K562 (cell line): ENCODE measurements at regions not wholly inside any gene's neighbourhood (a gene's known extent, or its start where the extent isn't known, plus 50 kb on each side); places are given as distances from the start of the nearest gene placed in this dataset.
A peak's percentile ranks its signal among the peaks of the same experiment; 100 is the strongest.

Experiments
- CHD2 ChIP-seq: IDR thresholded peaks from 2 replicates; pipeline ENCODE4 v1.6.1; 2011; ENCODE audit warnings: low read depth, low read length
- DDX20 ChIP-seq: fragments of 450-650 bp; IDR thresholded peaks from 2 replicates; pipeline ENCODE4 v1.6.1; 2016; ENCODE audit warnings: missing genetic modification characterization, low read depth, mild to moderate bottlenecking, missing compliant biosample characterization, moderate library complexity
- HMGN3 ChIP-seq: IDR thresholded peaks from 2 replicates; pipeline ENCODE4 v1.6.1; 2011; ENCODE audit warnings: borderline replicate concordance, low read depth, mild to moderate bottlenecking, mixed read lengths, low read length; ENCODE audit not compliant: insufficient read length; ENCODE audit errors: extremely low read depth
- KDM1A ChIP-seq, 2 experiments: fragments of 450-650 bp; IDR thresholded peaks; 2 replicates each; pipeline ENCODE4 v1.6.1; 2016; ENCODE audit warnings: mild to moderate bottlenecking in 2 of 2
- MXI1 ChIP-seq: IDR thresholded peaks from 2 replicates; pipeline ENCODE4 v1.6.1; 2011; ENCODE audit warnings: low read depth, mild to moderate bottlenecking, improper control_type of control experiment, low read length
- MYC ChIP-seq, 2 experiments: fragments of 250-450 bp in 1 of 2; sonication (Bioruptor Pico) in 1 of 2; IDR thresholded peaks; 2 replicates each; pipeline versions ENCODE4 v1.5.1 to v1.6.1; 2012 to 2021; ENCODE audit warnings: low read depth in 2 of 2, borderline replicate concordance in 1 of 2, improper control_type of control experiment in 1 of 2, low read length in 1 of 2, mild to moderate bottlenecking in 1 of 2, moderate library complexity in 1 of 2
- PCBP1 ChIP-seq: fragments of 200-400 bp; formaldehyde crosslinking; IDR thresholded peaks from 2 replicates; pipeline ENCODE4 v1.6.1; 2018; ENCODE audit warnings: mild to moderate bottlenecking, low read depth, low read length; ENCODE audit not compliant: poor library complexity, severe bottlenecking
- PYGO2 ChIP-seq: fragments of 450-650 bp; IDR thresholded peaks from 2 replicates; pipeline ENCODE4 v1.6.1; 2016; ENCODE audit warnings: mild to moderate bottlenecking, missing genetic modification characterization, moderate library complexity, missing compliant biosample characterization
- RAD51 ChIP-seq: fragments of 450-650 bp; IDR thresholded peaks from 2 replicates; pipeline ENCODE4 v1.7.1; 2016; ENCODE audit warnings: low read depth, mild to moderate bottlenecking, borderline replicate concordance
- TAF1 ChIP-seq: IDR thresholded peaks from 2 replicates; pipeline ENCODE4 v1.6.1; 2011; ENCODE audit warnings: mild to moderate bottlenecking, low read length, moderate library complexity; ENCODE audit not compliant: insufficient read depth, control insufficient read depth, severe bottlenecking; ENCODE audit errors: extremely low read depth
- TBP ChIP-seq: optimal IDR thresholded peaks from 2 replicates; pipeline ENCODE3; 2011; ENCODE audit warnings: low read depth, low read length, improper control_type of control experiment
- TCF7 ChIP-seq: sonication (generic); IDR thresholded peaks from 2 replicates; pipeline ENCODE4 v1.6.1; 2016; ENCODE audit warnings: antibody characterized with exemption, borderline replicate concordance
- ZKSCAN1 ChIP-seq: fragments of 150-350 bp; IDR thresholded peaks from 2 replicates; pipeline ENCODE4 v1.6.1; 2016; ENCODE audit warnings: low read depth, low read length
- TF ChIP-seq, protein P1 (sequence below), 2 experiments: fragments of 450-650 bp; formaldehyde crosslinking in 1 of 2; IDR thresholded peaks; 2 replicates each; pipeline versions ENCODE4 v1.4.0 to v1.6.1; 2014 to 2020; ENCODE audit warnings: mild to moderate bottlenecking in 2 of 2, borderline replicate concordance in 1 of 2, low read depth in 1 of 2
- TF ChIP-seq, protein P2 (sequence below): sonication (generic); formaldehyde crosslinking; IDR thresholded peaks from 2 replicates; pipeline ENCODE4 v1.8.0; 2022; ENCODE audit warnings: mild to moderate bottlenecking, missing genetic modification reagents

DNA sequence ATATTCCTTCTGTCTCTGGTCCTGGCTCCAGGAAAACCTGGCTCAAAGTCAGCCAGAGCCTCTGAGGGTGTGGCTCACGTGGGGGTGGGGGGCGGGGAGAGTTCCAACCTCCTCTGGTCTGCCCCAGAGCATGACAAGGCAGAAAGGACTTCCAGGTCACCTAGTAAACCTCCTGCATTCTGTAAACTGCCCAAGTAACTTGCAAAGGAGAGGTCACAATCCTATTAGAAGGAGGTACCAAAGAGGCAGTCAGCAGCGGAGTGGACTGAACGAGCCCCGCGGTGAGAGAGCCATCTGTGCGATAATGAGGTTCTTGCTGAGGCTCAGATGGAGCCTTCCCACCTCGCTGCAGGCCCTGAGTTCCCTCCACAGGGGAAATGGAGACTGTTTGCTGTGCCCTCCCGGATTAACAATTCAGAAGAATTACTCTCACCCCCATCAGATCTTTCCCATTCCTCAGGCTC, 58.9 kb upstream of the GATA6 start (continued):
- TF ChIP-seq MXI1 = peak; percentile 53; the same call in 1 of the 2 replicates
- peak; percentile 30 for TF ChIP-seq TAF1
- peak; percentile 64; the same call in 1 of the 2 replicates for TF ChIP-seq MYC (IDR thresholded peaks at IDR 0.05; ENCODE audit: low read depth, low read length)
- no peak for TF ChIP-seq MYC (CRISPR knock-in tag; IDR thresholded peaks at IDR 0.05; ENCODE audit: borderline replicate concordance, low read depth)
- no peak for TF ChIP-seq PCBP1
- no peak for TF ChIP-seq PYGO2
- TF ChIP-seq TCF7 = no peak
- no peak for TF ChIP-seq HMGN3
- TF ChIP-seq ZKSCAN1 = no peak
- TF ChIP-seq, protein P1, sequence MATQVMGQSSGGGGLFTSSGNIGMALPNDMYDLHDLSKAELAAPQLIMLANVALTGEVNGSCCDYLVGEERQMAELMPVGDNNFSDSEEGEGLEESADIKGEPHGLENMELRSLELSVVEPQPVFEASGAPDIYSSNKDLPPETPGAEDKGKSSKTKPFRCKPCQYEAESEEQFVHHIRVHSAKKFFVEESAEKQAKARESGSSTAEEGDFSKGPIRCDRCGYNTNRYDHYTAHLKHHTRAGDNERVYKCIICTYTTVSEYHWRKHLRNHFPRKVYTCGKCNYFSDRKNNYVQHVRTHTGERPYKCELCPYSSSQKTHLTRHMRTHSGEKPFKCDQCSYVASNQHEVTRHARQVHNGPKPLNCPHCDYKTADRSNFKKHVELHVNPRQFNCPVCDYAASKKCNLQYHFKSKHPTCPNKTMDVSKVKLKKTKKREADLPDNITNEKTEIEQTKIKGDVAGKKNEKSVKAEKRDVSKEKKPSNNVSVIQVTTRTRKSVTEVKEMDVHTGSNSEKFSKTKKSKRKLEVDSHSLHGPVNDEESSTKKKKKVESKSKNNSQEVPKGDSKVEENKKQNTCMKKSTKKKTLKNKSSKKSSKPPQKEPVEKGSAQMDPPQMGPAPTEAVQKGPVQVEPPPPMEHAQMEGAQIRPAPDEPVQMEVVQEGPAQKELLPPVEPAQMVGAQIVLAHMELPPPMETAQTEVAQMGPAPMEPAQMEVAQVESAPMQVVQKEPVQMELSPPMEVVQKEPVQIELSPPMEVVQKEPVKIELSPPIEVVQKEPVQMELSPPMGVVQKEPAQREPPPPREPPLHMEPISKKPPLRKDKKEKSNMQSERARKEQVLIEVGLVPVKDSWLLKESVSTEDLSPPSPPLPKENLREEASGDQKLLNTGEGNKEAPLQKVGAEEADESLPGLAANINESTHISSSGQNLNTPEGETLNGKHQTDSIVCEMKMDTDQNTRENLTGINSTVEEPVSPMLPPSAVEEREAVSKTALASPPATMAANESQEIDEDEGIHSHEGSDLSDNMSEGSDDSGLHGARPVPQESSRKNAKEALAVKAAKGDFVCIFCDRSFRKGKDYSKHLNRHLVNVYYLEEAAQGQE (IDR thresholded peaks at IDR 0.05; ENCODE audit: borderline replicate concordance) = no peak; the same call in 1 of the 2 replicates
- TF ChIP-seq, protein P1 (CRISPR knock-in tag; IDR thresholded peaks at IDR 0.05; ENCODE audit: low read depth) = no peak
- peak; percentile 30; the same call in 1 of the 2 replicates for TF ChIP-seq CHD2
- no peak for TF ChIP-seq KDM1A (IDR thresholded peaks at IDR 0.05)
- TF ChIP-seq, protein P2, sequence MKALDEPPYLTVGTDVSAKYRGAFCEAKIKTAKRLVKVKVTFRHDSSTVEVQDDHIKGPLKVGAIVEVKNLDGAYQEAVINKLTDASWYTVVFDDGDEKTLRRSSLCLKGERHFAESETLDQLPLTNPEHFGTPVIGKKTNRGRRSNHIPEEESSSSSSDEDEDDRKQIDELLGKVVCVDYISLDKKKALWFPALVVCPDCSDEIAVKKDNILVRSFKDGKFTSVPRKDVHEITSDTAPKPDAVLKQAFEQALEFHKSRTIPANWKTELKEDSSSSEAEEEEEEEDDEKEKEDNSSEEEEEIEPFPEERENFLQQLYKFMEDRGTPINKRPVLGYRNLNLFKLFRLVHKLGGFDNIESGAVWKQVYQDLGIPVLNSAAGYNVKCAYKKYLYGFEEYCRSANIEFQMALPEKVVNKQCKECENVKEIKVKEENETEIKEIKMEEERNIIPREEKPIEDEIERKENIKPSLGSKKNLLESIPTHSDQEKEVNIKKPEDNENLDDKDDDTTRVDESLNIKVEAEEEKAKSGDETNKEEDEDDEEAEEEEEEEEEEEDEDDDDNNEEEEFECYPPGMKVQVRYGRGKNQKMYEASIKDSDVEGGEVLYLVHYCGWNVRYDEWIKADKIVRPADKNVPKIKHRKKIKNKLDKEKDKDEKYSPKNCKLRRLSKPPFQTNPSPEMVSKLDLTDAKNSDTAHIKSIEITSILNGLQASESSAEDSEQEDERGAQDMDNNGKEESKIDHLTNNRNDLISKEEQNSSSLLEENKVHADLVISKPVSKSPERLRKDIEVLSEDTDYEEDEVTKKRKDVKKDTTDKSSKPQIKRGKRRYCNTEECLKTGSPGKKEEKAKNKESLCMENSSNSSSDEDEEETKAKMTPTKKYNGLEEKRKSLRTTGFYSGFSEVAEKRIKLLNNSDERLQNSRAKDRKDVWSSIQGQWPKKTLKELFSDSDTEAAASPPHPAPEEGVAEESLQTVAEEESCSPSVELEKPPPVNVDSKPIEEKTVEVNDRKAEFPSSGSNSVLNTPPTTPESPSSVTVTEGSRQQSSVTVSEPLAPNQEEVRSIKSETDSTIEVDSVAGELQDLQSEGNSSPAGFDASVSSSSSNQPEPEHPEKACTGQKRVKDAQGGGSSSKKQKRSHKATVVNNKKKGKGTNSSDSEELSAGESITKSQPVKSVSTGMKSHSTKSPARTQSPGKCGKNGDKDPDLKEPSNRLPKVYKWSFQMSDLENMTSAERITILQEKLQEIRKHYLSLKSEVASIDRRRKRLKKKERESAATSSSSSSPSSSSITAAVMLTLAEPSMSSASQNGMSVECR (CRISPR knock-in tag) = no peak
- no peak for TF ChIP-seq DDX20 (tag)
- peak; percentile 53 for TF ChIP-seq TBP
- peak; percentile 67; the same call in 1 of the 2 replicates for TF ChIP-seq RAD51
